BE2C (cell line): ENCODE measurements at regions not wholly inside any gene's neighbourhood (a gene's known extent, or its start where the extent isn't known, plus 50 kb on each side); places are given as distances from the start of the nearest gene placed in this dataset.

Experiments used
- DNase-seq: peaks from one replicate; pipeline ENCODE4 v3.0.0-alpha.2; 2020
- H3K27me3 ChIP-seq: fragments of 250-450 bp; sonication (Bioruptor Pico); 2 replicates; pipeline ENCODE4 v1.5.1; 2020; ENCODE audit warnings: mild to moderate bottlenecking
- H3K36me3 ChIP-seq: fragments of 250-450 bp; sonication (Bioruptor Pico); 2 replicates; pipeline ENCODE4 v1.5.1; 2020; ENCODE audit warnings: mild to moderate bottlenecking
- H3K4me1 ChIP-seq: fragments of 250-450 bp; sonication (Bioruptor Pico); 2 replicates; pipeline ENCODE4 v1.5.1; 2020
- H3K4me3 ChIP-seq: 2 replicates; pipeline ENCODE4 v1.5.1; 2011; ENCODE audit warnings: low read depth, low read length
- H3K9me3 ChIP-seq: fragments of 250-450 bp; sonication (Bioruptor Pico); 2 replicates; pipeline ENCODE4 v1.5.1; 2020
- TF ChIP-seq, protein P1 (sequence below): IDR thresholded peaks from 2 replicates; pipeline ENCODE4 v1.5.1; 2012; ENCODE audit warnings: mild to moderate bottlenecking, low read depth, low read length

GRCh38 chr22:48510599-48510998 is 1317.1 kb downstream of the BRD1 start:
- Histone ChIP-seq H3K27me3 (no peaks in the 10 kb centered on the region), H3K4me1 (no peaks in the 10 kb centered on the region), H3K36me3 (no peaks in the 10 kb centered on the region), H3K9me3 (no peaks in the 10 kb centered on the region; the same call in 1 of the 2 replicates), H3K4me3 (no peak overlapping the region)
- TF ChIP-seq, protein P1, sequence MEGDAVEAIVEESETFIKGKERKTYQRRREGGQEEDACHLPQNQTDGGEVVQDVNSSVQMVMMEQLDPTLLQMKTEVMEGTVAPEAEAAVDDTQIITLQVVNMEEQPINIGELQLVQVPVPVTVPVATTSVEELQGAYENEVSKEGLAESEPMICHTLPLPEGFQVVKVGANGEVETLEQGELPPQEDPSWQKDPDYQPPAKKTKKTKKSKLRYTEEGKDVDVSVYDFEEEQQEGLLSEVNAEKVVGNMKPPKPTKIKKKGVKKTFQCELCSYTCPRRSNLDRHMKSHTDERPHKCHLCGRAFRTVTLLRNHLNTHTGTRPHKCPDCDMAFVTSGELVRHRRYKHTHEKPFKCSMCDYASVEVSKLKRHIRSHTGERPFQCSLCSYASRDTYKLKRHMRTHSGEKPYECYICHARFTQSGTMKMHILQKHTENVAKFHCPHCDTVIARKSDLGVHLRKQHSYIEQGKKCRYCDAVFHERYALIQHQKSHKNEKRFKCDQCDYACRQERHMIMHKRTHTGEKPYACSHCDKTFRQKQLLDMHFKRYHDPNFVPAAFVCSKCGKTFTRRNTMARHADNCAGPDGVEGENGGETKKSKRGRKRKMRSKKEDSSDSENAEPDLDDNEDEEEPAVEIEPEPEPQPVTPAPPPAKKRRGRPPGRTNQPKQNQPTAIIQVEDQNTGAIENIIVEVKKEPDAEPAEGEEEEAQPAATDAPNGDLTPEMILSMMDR = no peak
- no peak for DNase-seq

- H3K4me3 ChIP-seq = no peak overlapping the region
- H3K4me1 ChIP-seq = no peaks in the 10 kb centered on the region
- no peak for DNase-seq
- TF ChIP-seq, protein P1 = no peak
- H3K9me3 ChIP-seq = peaks cover 3% of the 10 kb centered on the region; the same call in 1 of the 2 replicates
- no peaks in the 10 kb centered on the region for H3K27me3 ChIP-seq
- no peaks in the 10 kb centered on the region for H3K36me3 ChIP-seq
These were observed 1319.9 kb downstream of the BRD1 start for GRCh38 chr22:48507595-48508350.

GRCh38 chr22:48507171-48507570 is 1320.5 kb downstream of the BRD1 start:
- Histone ChIP-seq H3K27me3 (no peaks in the 10 kb centered on the region), H3K4me1 (no peaks in the 10 kb centered on the region), H3K36me3 (no peaks in the 10 kb centered on the region), H3K4me3 (no peak overlapping the region), H3K9me3 (peaks cover 3% of the 10 kb centered on the region; the same call in 1 of the 2 replicates)
- DNase-seq = no peak
- TF ChIP-seq, protein P1 = no peak

- no peaks in the 10 kb centered on the region for H3K27me3 ChIP-seq
- H3K4me1 ChIP-seq = no peaks in the 10 kb centered on the region
- TF ChIP-seq, protein P1 = no peak
- H3K36me3 ChIP-seq = no peaks in the 10 kb centered on the region
- DNase-seq = no peak
- H3K9me3 ChIP-seq = peaks cover 3% of the 10 kb centered on the region; the same call in 1 of the 2 replicates
- no peak overlapping the region for H3K4me3 ChIP-seq
These were observed 1321.0 kb downstream of the BRD1 start for GRCh38 chr22:48506506-48507145.

DNA sequence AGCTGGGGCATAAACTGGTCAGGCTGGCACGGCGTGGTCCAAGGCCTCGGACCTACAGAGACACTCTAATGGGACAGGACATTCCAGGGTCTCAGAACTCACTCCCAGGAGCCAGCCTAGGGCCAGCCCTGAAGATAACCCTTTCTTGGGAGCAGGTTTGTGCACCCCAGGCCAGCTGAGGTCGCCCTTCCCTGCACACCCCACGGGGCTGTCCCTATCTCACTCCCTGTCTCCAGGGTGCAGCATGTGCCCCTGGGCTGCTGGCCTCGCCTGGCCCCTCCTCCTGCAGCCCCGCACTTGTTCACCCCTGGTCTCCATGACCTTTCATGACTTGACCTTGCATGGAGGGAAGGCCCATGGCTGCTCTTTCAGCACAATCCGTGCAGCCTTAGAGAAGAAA is 1321.8 kb downstream of the BRD1 start:
- H3K36me3 ChIP-seq = no peaks in the 10 kb centered on the region
- no peaks in the 10 kb centered on the region for H3K27me3 ChIP-seq
- no peaks in the 10 kb centered on the region for H3K4me1 ChIP-seq
- TF ChIP-seq, protein P1 = no peak
- H3K4me3 ChIP-seq = no peak overlapping the region
- H3K9me3 ChIP-seq = peaks cover 5% of the 10 kb centered on the region; the same call in 1 of the 2 replicates
- no peak for DNase-seq

DNA sequence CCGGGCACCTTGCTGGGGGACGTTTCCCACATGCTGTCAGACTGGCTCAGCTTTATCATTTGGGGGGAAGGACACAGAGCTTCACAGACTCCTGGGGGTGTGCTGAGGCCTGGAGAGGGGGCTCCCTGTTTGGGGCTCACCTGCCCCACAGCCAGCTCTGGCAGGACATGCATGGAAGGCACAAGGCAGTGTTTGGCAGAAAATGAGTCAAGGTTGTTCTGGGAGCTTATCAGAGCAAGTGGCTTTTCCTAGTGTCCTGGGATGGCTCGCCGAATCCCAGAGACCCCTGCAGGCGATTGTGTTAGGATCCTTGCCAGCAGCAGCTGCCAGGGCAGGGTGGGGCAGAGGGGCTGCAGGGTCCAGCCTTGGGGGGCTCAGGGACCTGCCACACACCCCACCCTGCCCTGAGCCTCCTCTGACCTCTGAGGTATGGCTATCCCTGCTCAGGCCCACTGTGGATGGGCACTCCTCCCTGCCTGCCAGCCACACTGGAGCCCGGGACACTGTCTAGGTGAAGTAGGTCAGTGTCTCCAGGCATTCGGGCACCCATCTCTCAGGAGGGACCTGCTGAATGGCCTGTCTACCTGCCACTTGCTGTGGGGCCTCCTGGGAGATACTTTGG is 1323.0 kb downstream of the BRD1 start:
- H3K36me3 ChIP-seq = no peaks in the 10 kb centered on the region
- no peaks in the 10 kb centered on the region for H3K4me1 ChIP-seq
- H3K4me3 ChIP-seq = no peak overlapping the region
- H3K27me3 ChIP-seq = no peaks in the 10 kb centered on the region
- H3K9me3 ChIP-seq = peaks cover 8% of the 10 kb centered on the region; the same call in 1 of the 2 replicates
- DNase-seq = no peak
- TF ChIP-seq, protein P1 = no peak
